ENCODE measurements at regions not wholly inside any gene's neighbourhood (a gene's known extent, or its start where the extent isn't known, plus 50 kb on each side); places are given as distances from the start of the nearest gene placed in this dataset.

DNA sequence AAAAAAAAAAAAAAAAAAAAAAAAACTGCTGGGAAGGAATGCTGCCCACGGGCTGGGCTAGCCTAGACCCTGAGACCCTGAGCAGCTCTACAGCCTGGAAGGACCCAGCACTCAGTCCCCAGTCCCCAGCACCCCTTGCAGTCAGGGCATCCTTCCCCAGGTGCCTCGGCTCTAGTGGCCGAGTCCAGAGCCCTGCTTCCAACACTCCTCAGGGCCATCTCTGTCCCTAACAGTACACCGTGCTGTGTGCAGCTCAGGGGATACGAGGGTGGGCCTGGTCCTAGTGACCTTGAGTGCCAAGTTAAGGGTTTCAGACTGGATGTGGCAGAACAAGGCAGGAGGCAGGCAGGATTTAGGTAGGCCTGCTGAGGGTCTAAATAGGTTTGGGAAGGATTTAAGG lies 50.2 kb upstream of the LRP8 start:
- DNase-seq (ENCODE audit: low read depth in 2 of 2) = no peak

DNA sequence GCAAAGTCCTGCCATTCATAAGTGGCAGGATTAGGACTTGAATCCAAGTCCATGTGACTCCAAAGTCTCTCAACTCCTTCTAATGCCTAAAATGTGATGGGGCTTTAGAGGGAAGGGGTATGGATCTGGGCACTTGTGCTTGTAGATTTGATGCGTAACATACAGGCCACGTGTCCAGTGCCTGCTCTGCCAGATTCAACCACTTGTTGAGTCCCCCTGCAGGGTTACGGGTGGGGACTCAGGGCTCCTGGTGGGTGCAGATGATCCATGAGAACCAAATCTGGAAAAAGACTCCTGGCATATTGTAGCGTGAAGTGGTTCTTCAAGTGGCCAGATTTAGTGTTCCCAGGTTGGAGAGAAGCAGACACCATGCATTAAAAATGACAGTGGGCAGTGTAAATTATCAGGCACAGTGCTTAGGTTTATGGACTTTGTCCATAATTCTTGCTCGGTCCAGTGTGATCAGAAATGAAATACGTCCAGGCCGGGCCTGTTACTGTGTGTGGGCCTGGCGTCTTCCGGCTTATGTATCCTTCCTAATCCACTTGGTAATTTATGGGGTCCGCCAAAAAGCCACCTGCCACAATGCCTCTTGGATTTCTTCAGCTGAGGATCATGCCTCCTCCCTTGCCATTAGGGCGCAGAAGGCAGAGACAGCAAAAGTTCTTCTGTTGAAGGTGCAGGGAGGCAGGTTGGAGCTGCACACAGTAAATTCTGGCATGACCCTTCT lies 51.2 kb upstream of the LRP8 start:
- no peak for DNase-seq (ENCODE audit: low read depth in 2 of 2)

DNA sequence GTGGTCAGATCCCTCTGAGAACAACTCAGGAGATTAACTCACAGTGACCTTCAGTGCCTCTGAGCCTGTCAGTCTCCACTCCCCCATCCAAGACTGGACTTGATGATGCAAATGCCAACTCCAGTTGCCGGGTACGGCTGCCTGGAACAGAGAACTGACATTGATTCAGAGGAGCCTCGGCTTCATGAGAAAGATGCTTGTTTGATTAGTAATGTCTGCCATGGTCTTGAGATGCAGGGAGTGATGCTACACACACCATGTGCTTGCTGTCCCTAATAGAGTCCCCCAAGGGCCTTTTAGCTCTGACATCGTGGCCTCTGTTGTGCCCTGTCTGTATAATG lies 51.8 kb upstream of the LRP8 start:
- DNase-seq (ENCODE audit: low read depth in 2 of 2) = no peak

DNA sequence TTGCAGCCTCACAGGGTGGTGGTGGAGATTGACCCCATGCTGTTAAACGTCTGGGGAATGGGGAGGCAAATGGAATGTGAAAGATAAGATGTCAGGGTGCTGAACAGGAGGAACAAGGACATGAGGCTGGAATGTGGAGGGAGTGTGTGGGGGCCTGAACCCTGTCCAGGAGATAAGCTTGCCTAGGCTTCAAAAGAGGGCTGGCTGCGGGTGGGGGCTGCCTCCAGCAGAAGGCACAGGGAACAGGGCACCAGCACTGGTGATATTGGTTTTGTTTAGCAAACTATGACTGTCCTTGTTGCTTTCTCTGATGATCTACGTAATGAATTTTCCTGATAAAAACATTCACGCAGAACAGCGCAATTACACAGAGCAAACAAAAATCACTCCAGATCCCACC lies 52.4 kb upstream of the LRP8 start:
- DNase-seq (ENCODE audit: low read depth in 2 of 2) = no peak

DNA sequence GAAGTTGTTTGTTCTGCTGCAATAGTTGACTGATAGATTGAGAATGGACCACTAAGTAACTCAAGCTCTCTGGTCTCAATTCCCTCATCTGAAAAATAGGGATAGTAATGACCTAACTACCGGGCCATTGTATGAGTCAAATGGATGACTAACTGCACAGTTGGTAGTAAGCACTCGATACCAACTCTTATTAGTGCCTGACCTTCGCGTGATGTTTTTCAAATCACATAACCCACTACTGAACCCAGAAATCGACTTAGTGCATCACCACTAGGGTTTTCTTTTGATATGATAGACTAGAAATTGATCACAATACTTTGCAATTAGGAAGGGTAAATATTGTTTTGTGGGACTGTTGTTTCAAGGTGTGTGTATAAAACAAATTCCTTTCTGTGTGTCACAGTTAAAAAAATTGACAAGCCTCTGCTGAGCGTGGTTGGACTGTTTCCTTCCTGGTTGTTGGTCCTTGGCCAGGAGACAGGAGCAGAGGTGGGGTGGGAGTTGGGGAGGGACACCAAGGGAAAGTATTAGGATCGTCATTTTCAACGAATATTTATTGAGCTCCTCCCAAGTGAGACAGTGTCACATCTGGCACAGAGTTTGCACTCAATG lies 54.0 kb upstream of the LRP8 start:
- no peak for DNase-seq (ENCODE audit: low read depth in 2 of 2)

DNA sequence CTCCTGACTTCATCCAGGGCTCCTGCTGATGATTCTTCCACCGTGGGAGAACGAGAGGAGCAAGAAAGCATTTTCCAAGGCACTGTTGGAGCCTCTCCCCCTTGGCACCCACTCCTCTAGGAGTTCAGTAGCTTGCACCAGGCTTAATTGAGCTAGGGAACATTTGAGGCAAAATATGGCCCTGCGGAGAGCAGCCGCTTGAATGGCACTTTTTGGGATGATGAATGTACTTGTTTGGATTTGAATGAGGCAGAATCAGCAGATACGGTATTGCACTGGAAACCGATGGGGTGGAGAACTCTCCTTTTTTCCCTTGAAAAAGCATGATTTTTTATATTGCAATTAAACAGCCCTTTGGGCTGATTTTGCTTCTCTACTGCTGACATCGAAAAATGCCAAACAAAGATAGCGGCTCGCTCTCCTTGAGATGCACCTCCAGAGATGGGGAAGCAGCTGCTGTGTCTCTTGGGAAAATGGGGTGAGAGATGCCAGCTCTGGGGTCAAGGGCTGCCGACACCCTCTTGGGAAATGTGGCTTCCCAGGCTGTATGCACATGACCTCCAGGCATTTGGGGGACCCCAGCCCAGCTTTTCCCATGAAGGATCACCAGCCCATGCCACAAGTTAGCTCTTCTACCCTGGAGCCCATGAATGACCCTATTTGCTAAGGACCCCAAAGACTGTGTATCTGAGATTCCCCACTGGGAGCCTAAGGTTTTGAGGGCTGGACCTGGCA lies 55.4 kb upstream of the LRP8 start:
- DNase-seq (ENCODE audit: low read depth in 2 of 2) = no peak

DNA sequence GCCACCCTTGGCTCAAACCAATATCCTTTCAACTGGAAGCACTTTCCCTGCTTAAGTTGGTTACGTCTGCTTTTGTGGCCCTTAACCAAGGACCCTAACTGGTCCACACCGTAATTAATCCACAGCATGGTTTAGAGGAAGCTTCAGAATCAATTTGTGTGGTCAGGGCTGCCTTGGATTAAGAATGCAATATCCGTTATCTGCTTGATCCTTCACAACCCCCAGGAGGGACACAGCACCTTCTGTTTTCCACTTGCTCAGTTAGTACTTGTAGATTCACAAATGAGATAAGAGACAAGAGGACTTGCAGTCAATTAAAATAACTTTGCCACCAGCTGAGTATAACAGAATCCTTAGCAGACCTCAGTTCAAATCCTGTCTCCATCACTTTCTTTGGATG lies 56.9 kb upstream of the LRP8 start:
- no peak for DNase-seq (ENCODE audit: low read depth in 2 of 2)

DNA sequence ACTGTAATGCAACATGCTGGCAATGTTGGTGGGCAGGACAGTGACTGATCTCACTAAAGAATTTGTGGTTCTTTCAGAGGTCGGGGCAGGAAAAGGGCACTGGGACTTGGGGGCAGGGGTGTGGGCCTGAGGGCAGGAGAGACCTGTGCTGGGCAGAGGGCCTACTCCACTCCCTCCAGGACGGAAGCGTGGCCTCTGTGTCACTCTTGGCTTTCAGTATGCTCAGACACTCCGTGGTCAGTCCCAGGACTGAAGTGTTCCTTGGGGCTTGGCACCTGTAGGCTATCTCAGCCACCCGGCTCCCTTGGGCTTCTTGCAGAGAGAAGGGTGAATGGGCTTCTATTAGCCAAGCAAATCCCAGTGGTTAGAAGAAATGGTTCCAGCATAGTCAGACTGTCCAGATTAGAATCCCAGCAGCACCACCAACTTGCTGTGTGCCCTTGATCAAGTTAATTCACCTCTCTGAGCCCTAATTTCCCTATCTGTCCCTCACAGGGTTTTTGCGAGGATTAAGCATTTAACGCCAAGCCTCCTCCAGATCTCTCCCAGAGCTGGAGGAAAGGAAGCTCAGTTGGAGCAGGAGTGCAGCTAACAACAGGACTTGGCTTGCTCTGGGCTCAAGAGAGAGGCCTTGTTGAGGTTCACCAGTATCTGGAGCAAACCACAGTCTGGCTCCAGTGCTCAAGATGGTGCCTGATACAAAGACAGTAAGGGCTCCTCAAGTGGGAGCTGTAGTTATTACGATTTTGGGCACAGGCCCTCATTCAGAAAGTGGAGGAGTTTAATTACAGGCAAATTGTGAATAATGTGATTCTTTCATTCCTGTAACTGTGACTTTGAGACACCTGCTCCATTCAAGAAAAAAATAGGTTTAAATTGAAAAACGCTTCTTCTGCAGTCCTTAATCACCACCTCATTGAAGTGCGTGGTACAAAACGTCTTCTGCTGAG lies 57.7 kb upstream of the LRP8 start:
- no peak for DNase-seq (ENCODE audit: low read depth in 2 of 2)

DNA sequence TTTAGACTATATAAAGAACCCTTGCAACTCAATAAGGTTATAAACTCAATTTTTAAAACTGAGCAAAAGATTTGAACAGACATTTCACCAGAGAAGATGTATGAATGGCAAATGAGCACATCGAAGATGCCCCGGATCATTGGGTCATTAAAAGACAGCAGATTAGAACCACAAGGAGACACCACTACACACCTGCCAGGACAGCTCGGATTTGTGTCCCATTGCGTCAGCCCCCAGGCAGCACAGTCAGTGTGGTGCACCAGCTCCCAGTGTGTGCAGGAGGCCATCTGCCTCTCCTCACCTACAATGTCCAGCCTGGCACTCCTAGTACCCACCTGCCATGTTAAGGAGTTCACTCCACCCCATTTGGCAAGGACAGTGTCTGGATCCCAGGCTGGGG lies 61.1 kb upstream of the LRP8 start:
- DNase-seq (ENCODE audit: low read depth in 2 of 2) = no peak

DNA sequence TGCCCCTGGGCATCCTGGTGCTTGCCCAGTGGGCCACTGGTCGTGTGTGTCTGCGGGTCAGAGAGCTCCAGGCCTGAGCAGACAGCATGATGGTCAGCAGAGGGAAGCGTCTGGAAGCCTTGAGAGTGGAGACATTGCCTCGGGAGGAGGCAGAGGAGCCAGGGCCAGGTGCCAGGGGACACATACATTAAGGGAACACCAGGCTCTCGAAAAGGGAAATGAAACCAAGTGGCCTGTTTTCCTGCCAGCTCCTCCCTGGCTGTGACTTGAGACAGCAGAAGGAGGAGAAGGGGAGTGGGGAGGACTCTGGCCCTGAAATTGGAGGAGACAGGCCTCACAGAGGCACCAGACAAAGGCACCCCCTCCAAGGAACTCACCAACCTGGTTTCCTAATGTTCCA lies 62.4 kb upstream of the LRP8 start:
- DNase-seq (ENCODE audit: low read depth in 2 of 2) = no peak

DNA sequence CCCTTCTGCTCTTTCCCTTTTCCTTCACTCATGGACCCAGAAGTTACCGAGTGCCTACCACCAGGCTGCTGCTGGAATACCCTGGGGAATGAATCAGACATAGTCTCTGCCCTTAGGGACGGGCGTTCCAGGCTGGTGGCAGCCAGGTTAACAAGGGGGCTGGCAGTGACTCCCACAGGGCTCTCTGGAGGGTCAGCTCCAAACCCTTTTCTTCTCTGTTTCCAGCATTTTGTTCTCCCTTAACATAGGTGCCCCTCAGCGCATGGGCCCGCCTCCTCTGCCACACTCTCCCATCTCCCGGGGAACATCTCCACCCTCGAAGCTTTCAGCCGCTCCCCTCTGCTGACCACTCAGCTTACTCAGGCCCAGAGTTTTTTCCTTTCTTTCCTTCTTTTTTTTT lies 62.9 kb upstream of the LRP8 start:
- no peak for DNase-seq (ENCODE audit: low read depth in 2 of 2)

DNA sequence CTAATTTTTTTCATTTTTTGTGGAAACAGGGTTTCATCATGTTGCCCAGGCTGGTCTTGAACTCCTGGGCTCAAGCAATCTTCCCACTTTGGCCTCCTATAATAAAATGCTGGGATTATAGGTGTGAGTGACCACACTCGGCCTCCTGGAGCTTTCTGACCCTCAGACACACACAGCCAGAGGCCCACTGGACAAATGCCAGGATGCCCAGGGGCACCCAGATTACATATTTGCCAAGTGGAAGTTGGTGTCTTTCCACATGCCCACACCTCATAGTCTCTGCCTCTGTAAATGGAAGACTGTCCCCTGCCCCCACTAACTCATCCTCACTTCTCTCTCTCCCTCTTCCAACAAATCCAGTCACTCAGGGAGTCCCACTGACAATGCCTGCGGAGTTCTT lies 63.4 kb upstream of the LRP8 start:
- DNase-seq (ENCODE audit: low read depth in 2 of 2) = no peak

DNA sequence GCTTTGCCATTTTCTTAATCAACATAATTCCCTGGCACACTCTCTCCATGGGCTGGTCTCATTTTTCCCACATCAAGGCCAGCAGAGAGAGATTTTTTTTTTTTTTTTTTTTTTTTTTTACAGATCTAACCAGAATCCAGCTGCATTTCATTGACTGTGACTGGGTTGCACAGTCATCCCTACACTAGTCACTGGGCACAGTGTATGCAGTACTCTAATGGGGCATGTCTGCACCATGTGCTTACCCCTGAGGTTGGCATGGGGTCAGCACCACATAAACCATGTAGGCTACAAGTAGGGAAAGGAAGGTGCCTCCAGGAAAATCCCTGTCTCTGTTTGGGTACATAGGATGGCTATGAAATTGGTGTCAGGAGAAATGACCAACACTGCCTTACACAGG lies 64.1 kb upstream of the LRP8 start:
- DNase-seq (ENCODE audit: low read depth in 2 of 2) = no peak

DNA sequence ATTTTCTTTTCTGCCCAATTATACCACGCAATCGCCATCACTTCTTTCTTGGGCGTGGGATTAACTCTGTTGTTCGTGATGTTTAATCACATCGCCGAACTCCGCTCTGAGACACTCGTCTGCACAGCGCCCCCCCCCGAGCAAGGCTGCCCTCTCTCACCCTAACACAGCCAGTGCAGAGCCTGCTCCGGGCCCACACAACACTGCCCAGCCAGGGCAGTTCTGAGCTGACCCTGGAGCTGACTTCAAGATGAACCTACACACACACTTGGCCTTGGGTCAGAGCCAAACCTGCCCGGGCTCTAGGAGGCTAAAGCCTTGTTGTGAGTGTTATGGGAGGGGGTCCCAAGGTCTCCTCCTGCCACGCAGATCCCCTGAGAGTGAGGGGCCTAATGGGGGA lies 64.6 kb upstream of the LRP8 start:
- no peak for DNase-seq (ENCODE audit: low read depth in 2 of 2)

DNA sequence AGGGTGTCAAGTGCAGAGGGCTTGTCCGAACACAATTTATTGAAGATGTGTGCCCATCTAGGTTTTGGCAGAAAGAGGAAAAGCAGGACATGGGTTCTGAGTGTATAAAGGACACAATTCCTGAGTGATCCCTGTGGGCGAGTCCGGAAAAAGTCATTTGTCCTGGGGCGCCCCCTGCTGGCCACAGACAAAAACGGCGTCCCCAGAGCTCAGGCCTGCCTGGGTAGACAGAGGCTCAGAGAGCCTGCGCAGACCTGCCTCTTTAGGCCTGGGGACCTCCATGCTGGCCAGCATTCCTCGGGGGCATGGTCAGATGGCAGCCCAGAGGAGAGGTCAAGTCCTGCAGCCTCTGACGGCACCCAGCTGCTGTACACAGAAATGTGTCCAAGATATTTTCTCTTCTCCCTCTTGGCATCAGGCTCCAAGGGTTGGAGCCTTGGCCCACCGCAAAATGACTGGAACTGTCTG lies 65.5 kb upstream of the LRP8 start:
- peak in 1 of 2 experiments; percentile 12 for DNase-seq (ENCODE audit: low read depth in 2 of 2)

DNA sequence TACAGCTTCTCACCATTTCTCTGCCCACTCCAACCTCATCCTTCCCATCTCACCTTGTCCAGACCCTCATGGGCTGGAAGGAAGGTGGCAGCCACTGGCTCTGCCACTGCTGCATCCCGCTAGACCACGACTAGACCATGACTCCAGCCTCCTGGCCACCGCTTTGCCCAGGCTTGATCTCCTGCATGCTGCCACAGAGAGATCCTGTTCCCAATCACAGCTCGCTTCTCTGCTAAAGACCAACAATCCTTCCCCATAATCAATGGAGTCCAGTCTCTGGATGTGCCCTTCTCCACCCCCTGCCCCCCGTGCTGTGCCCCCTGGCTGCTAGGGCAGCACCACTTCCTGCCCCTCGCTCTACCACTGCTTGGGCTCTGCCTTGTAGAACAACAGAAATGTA lies 64.9 kb upstream of the DMRTB1 start:
- DNase-seq (ENCODE audit: low read depth in 2 of 2) = no peak

DNA sequence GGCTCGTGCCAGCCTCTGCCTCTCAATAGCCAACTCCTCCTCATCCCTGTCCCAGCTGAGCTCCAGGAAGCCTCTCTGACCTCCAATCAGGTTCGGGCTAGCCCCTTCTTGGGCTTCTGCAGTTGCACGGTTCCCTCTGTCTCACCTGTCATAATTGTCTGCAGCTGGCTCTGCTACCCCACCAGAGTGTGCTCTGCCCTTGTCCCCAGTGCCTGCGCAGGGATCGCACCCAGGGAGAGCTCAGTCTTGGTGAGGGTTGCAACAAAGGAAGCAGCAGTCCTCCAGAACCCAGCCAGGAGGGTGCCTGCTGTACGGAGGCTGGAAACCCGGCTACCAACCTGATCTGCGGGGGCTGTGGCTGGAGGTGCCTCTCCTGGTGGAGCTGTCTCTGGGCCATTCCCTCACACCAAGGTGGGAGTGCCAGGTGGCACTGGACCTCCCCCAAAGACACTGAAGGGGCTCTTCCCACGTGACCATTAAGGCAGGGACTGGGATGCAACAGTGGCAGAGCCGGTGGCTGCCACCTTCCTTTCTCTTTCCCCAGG lies 63.5 kb upstream of the DMRTB1 start:
- DNase-seq (ENCODE audit: low read depth in 2 of 2) = no peak

DNA sequence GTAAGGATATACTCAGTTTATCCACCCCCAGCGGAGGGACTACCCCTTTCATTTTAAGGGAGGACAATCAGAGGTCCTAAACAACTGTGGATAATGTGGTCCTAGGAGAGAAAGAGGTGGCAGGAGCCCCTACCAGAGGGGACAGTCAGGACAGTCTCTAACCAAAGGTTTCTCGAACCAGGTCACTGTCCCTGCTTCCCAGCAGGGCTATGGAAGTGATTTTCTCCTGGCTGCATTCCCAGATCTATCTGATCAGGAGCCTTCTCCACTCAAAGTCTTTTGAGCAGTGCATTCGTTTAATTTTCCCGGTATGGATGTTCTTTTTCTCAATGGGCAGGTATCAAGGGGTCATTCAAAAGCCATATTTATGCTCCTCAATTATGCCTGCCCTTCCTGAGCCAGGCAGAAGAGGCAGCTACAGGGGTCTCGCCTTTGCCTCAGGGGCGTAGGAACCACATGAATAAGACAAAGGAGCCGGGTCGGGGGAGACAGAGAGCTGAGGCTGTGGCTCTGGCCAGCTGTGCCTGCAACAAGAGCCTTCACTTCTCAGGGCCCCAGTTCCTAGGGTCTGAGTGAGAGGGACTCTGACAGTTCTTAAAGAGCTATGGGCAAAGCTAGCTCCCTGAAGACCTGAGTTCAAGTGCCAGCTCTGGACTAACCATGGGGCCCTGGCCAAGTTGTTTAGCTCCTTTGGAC lies 62.5 kb upstream of the DMRTB1 start:
- no peak for DNase-seq (ENCODE audit: low read depth in 2 of 2)

DNA sequence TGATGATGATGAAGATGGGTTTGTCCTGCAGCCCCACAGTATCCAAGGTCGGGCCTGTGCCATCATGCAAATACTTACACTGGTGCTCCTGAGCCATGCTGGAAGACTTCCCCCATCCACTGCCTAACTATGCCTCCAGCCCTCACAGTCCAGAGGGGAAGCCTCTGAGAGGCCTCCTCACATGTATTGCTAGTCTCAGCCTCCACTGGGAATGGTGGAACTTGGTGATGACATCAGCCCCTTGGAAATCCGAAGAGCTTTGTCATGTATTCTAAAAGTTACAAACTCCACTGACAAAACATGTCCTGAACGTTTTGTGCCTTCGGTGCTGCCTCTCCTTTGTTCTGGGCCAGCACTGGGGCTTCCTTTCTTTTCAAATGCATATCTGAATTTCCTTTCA lies 61.1 kb upstream of the DMRTB1 start:
- DNase-seq (ENCODE audit: low read depth in 2 of 2) = no peak

DNA sequence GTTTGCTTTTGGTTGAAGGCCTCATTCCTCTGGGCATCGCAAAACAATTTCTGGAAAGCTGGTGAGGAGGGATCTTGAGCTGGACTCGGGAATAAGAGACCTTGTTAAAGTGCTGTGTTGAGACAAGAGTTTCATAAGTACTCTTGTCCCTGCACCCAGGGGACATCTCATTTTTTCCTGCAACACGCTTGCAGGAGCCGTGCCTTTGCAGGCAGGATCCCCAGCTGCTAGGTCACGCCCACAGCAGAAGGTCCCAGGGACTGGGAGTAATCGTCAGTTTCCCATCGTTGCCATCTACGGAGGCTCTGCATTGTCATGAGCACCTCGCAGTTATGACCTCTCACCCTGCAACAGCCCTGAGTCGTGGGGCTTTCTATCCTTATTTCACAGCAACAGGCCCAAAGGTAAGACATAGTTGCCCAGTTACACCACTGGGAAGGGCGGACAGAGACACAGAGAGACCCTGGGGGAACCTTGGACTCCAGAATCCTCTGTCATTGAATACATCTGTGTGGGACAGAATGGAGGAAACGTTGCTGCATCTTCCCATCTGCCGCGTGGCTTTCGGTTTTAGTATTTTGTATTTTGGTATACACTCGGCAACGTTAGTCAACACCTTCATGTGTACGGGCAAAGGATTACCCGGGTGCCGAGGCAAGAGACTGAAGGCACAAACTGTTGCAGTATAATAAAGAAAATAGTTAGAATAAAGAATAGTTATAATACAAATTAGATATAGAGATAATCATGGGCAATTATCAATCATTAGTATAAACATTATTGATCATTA lies 60.4 kb upstream of the DMRTB1 start:
- no peak for DNase-seq (ENCODE audit: low read depth in 2 of 2)
